A172 (cell line): ENCODE measurements at regions not wholly inside any gene's neighbourhood (a gene's known extent, or its start where the extent isn't known, plus 50 kb on each side); places are given as distances from the start of the nearest gene placed in this dataset.
"Not testable (repeated sequence)": the region's sequence is repeated elsewhere in the genome, so short reads cannot be mapped to it uniquely, and the experiment has no call there.

ENCODE experiments used
- DNase-seq: peaks from one replicate; pipeline ENCODE4 v3.0.0-alpha.2; 2015; ENCODE audit warnings: low spot score

- no peak for DNase-seq
These were observed 1524.4 kb upstream of the AGA start for GRCh38 chr4:178966644-178967043.

DNA sequence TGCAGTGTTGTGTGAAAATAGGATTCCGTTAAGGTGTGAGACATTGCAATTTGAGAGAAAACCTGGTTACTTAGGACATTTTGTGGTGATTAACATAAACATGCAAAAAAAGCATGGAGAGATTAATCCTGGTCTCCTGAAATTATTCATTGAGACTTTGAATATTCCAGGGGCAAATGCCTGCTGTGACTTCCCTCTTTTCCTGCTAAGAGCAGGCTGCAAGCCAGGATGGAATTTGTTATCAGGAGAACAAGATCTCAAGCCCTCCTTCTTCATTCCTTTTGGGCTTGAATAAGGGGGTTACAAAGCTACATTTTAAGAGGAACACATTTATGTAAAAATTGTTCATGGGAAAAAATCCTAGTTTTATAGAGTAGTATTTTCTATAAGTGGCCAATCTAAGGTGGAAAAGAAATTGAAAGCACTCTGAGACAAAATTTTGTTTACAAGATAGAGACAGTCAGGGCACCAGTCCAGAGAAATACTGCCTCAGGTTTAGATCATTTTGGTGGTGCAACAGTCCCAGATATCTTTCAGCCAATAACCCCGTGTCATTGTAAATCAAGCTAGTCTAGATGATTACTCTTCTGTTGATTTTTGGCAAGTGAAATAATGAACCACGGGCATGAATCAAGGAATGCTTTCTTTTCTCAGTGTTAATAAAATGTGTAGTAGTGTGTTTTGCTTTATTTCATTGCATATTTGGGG is 1528.3 kb upstream of the AGA start:
- no peak for DNase-seq

DNA sequence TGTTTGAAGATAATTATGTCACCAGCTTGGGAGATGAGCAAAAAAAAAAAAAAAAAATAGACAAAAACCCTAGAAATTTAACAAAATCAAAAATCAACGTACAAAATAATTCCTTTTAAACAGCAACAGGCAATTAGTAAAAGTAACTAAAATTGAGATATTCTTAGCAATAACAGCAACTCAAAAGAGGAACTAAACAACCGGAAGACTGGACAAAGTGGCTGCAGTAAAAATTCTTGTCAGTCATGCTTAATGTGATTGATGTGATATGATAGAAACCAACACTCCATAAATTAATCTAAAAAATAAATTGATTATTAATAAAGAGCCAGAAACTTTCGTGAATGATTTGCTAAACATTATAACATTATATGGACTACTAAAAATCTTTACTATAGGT is 1534.6 kb upstream of the AGA start:
- DNase-seq: no peak

DNA sequence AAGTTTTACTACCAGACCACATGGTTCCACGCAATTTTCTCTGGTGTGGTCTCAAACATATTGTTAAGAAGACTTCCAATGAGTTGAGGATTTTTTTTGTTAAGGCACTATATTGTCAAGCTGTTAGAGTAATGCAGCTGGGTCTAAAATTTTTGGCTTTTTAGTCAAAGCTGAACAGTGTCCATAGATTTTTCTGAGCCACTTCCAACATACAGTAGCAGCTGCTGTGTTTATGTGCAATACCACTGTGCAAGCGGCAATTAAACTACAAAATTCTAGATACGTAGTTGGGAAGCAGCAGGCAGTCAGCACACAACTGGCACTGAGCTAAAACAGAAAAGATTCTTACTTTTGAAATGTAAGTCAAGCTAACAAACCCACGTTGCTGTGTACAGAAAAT is 1551.1 kb upstream of the AGA start:
- DNase-seq: no peak

GRCh38 chr4:179001918-179002317 is 1559.7 kb upstream of the AGA start:
- DNase-seq: no peak

DNA sequence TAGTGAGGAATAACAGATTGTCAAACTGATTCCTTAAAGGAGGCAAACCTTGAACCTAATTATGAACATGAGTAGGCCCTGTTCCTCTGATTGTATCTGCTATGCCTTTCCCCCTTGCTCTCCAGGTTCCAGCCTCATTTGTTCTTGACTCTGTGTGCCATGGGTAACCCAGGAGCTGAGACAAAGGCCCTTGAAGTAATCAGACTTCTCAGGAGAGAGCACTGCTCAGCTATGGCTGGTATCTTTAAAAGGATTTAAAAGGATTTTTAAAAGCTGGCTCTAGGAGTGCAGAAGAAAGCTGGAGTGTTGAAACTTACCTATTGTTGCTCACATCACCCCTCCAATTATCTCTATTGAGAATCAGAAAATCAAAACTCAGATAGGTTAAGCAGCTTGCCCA is 1565.5 kb upstream of the AGA start:
- DNase-seq: no peak

DNA sequence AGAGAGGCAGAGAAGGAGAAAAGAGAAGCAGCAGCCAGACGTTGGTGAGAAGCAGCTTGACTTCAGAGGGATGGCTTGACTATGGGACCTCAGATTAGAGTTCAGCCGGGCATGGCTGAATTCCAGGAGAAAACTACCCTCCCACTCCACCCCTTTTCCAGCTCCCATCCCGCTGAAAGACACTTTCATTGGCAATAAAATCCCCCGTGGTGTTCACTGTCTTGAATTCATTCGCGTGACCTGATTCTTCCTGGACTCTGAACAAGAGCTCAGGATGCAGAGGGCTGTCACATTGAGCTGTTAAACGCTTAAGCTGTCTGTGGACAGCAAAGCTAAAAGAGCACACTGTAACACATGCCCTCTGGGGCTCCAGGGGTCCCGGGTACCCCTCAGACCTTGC is 1575.3 kb upstream of the AGA start:
- no peak for DNase-seq

GRCh38 chr4:179027569-179027968 is 1585.3 kb upstream of the AGA start:
- no peak for DNase-seq

GRCh38 chr4:179028321-179028720 is 1586.1 kb upstream of the AGA start:
- no peak for DNase-seq

DNA sequence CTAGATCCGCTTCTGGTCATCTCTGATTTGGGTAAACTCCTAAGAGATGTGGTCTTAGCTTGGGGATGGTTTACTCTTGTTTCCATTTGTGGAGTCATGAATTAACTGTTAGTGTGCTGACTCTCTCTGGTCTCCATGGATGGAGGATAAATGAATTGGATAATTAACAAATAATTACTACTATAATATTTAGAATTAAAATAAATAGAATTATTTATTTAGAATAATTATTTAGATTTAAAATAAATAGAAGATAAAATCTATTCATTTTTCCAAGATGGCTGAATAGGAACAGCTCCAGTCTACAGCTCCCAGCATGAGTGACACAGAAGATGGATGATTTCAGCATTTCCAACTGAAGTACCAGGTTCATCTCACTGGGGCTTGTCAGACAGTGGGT is 1587.4 kb upstream of the AGA start:
- no peak for DNase-seq

- no peak for DNase-seq
These were observed 1598.0 kb upstream of the AGA start for GRCh38 chr4:179040259-179040658.

- DNase-seq: no peak
These were observed 1606.7 kb upstream of the AGA start for GRCh38 chr4:179048839-179049453.

DNA sequence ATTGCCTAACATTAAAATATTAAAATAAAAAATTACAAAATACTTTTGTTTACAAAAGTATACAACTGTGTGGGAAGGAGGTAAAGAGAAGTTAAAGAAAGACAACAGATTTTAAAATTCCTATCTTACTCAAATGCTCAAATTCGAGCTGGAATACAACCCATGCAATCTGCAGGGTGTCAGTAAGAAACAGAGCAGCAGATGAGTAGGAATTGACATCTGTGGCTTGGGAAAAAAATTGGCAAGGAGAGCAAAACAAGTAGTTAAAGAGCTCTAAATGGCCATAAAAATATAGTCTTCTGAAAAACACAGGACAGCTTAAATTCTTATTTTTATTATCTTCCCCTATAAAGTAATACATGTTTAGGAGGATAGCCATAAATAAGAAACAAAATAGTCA is 1609.0 kb upstream of the AGA start:
- no peak for DNase-seq

DNA sequence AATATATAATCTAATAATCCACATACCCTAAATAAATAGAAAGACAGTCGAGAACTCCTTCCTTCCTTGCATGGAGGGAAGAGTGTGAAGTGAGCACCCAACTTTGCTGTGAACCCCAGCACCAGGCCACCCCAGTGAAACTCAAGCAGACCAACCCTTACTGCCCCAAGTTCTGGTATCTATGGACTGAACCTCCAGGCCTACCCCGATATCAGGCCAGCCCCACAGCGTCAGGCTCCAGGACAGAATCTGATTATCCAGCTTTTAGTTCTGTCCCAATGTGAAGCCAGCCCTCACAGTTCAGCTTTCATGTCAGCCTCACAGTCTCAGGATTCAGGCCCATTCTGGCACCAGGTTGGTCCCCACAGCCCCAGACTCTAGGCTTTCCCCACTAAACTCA is 1617.2 kb upstream of the AGA start:
- no peak for DNase-seq

DNA sequence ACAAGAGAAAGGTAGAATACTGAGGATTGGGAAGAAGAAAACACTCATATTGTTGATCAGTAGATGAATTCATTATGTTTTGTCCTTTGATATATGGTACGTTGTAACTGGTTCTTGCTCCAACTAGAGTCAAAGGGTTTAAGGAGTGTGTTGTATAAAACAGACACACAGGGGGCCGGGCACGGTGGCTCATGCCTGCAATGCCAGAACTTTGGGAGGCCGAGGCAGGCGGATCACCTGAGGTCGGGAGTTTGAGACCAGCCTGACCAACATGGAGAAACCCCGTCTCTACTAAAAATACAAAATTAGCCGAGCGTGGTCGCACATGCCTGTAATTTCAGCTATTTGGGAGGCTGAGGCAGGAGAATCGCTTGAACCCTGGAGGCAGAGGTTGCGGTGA is 1624.0 kb upstream of the AGA start:
- not testable (repeated sequence) for DNase-seq

GRCh38 chr4:179071131-179071530 is 1628.9 kb upstream of the AGA start:
- no peak for DNase-seq

GRCh38 chr4:179076865-179077264 is 1634.6 kb upstream of the AGA start:
- DNase-seq: no peak

DNA sequence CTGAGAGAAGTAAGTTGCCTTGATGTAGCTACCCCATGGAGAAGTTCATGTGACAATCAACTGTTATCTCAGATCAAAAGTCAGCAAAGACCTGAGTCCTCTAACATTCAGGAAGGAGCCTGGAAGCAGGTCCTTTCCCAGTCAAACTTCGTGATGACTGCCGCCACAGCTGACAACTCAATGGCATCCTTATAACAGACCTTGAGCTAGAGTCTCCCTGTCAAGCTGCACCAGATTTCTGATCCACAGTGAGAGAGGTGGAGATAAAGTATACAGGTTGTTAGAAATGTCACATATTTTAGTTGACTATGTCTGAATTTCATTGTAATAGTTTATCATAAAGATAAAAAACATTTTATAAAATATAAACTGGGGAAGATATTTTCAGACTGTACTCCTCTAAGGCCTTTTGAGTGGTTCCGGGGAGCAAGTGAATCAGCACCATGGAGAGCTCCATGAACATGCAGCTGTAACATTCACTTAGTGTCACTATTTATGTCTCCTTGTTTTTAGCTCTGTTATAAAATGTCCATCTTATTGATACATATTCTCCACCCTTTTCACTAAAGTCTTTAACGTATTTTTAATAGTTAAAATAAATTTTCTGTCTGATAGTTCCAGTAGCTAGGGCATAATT is 1653.5 kb upstream of the AGA start:
- peak; percentile 49 for DNase-seq

DNA sequence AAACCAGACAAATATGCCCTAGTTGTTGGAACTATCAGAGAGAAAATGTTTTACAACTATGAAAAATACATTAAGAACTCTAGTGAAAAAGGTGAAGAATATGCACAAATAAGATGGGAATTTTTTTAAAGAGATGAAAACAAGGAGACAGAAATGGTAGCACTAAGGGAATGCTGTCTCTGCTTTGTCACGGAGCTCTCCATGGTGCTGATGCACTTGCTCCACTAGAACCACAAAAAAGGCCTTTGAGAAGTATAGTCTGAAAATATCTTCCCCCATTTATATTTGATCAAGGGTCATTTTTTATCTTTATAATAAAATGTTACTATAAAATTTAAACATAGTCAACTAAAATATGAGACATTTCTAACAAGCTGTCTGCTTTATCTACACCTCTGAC is 1655.5 kb upstream of the AGA start:
- peak; percentile 49 for DNase-seq

DNA sequence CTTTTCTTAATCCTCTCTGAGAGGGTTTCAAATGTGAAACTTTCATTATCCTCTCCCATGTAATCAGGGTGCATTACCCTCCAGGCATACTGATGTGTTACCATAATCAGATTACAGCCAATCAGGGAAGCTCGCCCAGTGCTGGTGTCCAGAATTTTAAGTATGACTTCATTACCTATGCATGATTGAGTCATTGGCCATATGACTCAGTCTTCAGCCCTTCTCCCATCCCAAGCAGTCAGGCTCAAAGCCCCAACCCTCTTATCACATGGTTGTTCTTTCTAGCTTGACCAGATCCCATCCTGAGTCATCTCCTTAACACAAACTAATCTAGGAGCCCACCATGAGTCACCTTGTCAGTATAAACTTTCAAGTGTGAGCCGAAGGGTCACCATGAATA is 1668.1 kb upstream of the AGA start:
- peak; percentile 95 for DNase-seq

- no peak for DNase-seq
These were observed 1668.6 kb upstream of the AGA start for GRCh38 chr4:179110816-179111215.

- DNase-seq: no peak
These were observed 1670.4 kb upstream of the AGA start for GRCh38 chr4:179112441-179113170.

DNA sequence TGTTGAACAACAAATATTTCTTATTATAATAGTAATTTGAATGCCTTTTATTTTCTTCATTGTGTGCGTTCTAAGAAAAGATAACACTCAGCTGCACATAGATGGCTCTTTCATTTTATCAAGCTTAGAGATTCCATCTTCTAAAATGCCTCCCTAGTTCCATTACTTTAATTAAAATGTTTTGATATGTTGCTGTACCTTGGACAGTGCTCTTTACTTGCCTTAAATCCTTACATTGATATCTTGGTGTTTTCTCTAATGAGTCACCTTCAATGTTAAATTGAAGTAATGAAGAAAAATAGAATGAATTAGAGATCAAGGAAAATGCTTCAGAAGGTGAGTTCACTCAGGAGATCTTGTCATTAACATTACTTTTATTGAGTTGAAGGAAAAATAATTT is 1672.4 kb upstream of the AGA start:
- DNase-seq: no peak
